Left cardiac atrium (tissue), 4 donors: ENCODE measurements at regions not wholly inside any gene's neighbourhood (a gene's known extent, or its start where the extent isn't known, plus 50 kb on each side); places are given as distances from the start of the nearest gene placed in this dataset.
"Not testable (repeated sequence)": the region's sequence is repeated elsewhere in the genome, so short reads cannot be mapped to it uniquely, and the experiment has no call there.

Experiments
- ATAC-seq, 2 donors: fragments of 200-7000 bp; cut with Tn5 transposase; one replicate each; pipeline ENCODE4 v1.9.1; 2020; ENCODE audit warnings: mild to moderate bottlenecking in 2 of 2, moderate library complexity in 2 of 2
- DNase-seq: peaks from one replicate; pipeline ENCODE4 v3.0.0-alpha.2; 2020
- intact Hi-C, 2 donors: fragments of 100-400 bp; cut with DNase I; formaldehyde crosslinking; loops; one replicate each; pipeline versions ENCODE4 v1.14.1 to v1.15.1; 2022 to 2023
- donor health status: DM: no; HTN: yes; CAD: no.
- donor health status: DM: no; HTN: yes; CAD: no; lungs with severe emphysema.
- donor health status: DM: yes; HTN: yes; CAD: no.
- donor health status: Dilated cardiomyopathy.

DNA sequence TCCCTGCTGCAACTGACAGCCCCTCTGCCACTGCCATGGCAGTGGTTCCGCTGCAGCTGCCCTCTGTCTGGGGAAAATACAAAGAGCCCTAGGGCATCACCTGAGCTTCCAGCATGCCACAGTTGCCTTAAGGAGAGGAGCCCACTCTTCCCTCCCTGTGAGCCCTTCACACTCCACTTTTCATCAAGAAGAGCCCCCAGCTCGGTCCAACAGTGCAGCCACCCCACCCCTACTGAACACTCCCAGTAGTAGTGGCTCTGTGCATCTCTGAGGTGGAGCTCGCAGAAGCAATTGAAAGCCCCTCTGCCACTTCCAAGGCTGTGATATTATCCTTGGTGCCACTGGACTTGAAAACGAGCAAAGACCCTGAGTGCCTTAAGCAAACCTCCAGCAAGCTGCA, 696.8 kb upstream of the COX7C start:
- DNase-seq = no peak
- intact Hi-C loops = no loop called here
- no peak for ATAC-seq

DNA sequence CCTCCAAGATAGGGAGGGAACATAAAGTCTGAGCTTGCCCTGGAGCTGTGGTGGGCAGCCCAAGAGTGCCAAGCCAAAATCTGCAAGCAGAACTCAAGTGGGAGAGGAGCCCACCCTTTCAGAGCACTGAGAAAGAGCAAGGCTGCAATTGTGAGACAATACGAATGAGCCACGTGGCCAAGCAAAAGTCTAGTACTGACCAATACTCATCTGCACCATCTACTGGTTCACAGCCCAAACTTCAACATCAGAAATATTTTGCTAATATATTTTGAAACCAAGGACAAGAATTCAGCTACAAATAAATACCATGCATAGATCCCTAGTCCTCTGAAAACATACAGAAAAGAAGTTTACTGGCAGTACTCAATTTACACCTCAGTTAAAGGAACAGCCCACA, 696.2 kb upstream of the COX7C start:
- ATAC-seq = no peak
- no peak for DNase-seq
- intact Hi-C loops = no loop called here

DNA sequence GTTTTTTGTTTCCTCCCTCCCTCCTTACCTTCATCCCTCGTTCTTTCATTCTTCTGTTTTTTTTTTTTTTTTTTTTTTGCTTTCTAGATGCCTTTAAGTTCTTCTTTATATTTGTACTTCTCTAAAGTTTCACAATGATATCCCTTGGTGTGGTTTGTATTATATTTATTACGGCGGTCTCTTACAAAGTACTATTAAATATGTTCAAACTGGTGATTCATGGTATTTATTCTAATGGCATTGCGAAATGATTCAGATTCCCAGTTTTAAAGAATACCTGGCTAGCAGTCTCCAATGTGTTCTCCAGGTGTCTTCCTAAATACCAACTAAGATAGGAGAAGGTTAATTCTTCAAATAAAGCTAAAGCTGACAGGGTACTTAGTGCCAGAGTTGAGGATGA, 690.1 kb upstream of the COX7C start:
- no peak for ATAC-seq
- intact Hi-C loops = no loop called here
- DNase-seq = no peak

DNA sequence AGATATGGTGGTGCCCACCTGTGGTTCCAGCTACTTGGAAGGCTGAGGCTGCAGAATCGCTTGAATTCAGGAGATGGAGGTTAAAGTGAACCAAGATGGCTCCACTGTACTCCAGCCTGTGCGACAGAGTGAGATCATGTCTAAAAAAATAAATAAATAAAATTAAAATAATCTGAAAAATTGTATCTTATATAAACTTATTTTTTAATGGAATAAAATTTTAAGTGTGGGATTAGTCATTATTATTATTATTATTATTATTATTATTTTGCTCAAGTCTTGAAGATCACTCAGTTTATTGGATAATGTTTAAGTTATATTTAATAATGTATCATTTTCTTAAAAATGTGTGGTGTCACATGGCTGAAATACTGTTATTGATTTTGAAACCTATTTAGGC, 688.0 kb upstream of the COX7C start:
- intact Hi-C loops = no loop called here
- DNase-seq (no peak), ATAC-seq (no peak)

DNA sequence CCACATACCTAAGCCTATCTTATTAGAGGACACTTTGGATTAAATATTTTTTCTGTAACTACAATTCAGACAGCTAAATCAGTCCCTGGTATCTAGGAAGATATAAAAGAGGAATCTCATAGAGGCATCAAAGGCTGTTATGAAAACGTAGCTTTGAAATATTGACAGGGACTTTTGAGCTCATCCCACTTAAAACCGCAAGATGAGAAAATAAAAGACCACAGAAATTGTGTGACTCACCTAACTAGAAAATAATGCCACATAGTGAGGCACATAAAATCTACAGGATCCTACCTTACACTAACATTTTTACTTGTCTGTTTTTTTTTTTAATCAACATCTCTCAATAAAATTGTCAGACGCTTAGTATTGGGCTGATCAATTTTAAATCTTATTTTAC, 686.5 kb upstream of the COX7C start:
- DNase-seq (no peak), ATAC-seq (no peak)
- intact Hi-C loops = no loop called here

DNA sequence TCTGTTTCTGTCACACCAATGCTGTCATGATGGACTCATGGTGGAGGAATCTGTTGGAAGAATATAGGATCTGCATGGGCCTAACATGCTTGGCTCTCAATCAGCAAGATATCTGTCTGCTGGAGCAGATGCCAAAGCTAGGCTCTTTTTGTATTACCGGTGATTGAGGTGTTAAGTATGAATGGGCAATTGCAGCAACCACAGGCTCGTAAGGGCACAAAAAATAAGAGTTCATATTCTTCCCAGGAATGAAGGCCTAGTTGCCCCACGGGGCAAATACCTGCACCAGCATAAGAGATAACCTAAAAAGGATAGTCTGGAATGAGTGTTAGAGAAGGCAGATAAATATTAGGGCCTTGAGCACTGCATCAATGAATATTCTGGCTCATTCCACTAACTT, 679.5 kb upstream of the COX7C start:
- DNase-seq = no peak
- no peak for ATAC-seq
- intact Hi-C loops = no loop called here

DNA sequence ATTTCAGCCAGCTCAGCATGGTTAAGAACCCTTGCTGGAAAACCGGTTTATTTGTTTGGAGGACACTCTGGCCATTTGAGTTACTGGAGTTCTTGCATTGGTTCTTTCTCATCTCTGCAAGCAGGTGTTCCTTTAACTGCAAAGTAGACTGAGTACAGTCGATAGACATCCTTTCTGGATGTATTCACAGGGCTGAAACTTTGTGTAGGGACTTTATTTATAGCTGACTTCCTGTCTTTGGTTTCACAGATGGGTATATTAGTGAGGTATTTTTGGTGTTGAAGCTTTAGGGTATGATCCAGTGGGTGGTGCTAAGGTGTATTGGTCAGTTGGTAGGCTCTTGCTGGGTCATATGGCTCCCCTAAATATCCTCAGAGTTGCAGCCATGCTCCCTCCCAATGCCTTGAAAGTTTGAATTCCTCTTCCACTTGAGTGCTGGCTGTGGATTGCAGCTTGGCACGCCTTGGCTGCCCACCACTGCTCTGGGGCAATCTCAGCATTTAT, 666.0 kb upstream of the COX7C start:
- DNase-seq = no peak
- intact Hi-C loops = no loop called here
- no peak for ATAC-seq

DNA sequence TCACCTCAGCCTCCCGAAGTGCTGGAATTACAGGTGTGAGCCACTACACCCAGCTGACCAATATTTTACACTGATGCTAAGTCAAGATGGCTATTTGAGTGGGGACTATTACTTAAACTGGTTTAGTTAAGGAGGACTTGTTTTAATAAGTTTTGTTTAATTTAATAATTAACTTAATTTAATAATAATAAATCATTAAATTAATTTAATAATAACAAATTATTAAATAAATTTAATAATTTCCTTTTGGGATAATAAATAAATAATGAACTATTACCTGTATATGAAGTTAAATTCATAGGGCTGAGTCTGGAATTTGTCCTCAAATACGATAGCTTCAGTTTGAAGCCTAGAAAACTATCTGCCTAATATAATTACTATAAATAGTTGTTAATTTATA, 665.1 kb upstream of the COX7C start:
- ATAC-seq (no peak), DNase-seq (no peak)
- intact Hi-C loops = no loop called here

DNA sequence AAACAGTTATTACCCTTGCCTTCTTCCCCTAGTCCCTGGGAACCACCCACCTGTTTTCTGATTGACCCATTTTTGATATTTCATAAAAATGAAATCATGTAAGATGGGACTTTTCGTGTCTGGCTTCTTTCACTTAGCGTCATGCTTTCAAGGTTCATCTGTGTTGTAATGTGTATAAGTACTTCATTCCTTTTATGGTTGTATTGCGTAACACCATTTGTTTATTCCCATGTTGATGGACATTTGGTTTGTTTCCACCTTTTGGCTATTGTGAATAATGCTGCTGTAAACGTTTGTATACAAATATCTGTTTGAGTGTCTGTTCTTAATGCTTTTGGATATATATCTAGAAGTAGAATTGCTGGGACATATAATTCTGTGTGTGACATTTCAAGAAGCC, 650.1 kb upstream of the COX7C start:
- ATAC-seq (no peak), DNase-seq (no peak)
- intact Hi-C loops = no loop called here

DNA sequence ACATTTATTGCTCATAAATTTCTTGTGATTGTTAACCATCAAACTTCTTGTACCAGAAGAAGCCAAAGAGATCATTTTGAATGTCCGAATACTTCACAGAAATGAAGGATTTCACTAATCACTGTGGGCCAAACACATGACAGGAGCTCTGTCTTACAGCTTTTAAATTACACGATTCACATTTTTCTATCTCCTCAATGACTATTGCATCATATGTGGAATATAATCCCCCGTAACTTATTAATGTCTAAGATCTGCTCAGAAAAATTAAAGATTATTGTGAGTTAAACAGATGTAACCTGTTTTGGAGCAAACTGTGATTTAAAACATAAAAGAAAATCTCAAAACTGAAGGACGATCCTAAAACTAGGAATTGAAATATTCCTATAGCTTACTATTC, 645.2 kb upstream of the COX7C start:
- no peak for ATAC-seq
- DNase-seq = no peak
- intact Hi-C loops = no loop called here

DNA sequence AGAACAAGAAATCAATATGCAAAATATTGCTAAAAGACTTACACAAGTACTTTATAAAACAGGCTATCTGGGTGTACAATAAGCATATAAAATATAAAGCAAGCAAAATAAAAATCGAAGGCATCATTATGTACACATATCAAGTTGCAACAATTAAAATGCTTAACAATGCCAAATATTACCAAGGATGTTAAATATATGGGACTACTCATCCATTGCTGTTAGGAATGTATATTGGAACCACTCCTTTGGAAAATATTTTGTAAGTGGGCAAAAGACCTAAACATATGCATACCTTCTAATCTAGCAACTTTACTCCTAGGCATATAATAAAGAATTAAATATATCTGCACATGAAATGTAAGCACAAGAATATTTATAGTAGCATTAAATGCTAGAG, 632.6 kb upstream of the COX7C start:
- ATAC-seq (no peak), DNase-seq (no peak)
- intact Hi-C loops = no loop called here

DNA sequence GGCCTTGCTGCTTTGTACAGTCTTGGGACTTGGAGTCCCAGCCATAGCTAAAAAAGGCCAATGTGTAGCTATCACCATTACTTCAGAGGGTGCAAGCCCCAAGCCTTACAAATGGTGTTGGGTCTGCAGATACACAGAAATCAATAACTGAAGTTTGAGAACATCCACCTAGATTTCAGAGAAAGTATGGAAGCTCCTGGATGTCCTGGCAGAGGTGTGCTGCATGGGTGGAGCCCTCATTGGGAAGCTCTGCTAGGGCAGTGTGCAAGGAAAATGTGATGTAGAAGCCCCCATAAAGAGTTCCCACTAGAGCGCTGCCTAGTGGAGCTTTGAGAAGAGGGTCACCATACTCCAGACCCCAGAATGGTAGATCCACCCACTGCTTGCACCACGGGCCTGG, 626.7 kb upstream of the COX7C start:
- DNase-seq (no peak), ATAC-seq (no peak)
- intact Hi-C loops = no loop called here

DNA sequence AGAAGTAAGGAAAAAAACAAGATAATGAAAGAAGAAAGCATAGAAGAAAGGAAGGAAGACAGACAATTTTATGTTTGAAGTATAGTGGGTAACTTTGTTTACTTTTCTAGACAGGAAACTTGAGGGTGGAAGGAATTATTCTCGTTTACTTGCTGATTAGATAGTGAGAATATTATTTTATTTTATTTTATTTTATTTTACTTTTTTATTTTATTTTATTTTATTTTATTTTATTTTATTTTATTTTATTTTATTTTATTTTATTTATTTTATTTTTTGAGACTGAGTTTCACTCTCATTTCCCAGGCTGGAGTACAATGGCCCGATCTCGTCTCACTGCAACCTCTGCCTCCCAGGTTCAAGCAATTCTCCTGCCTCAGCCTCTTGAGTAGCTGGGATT, 623.1 kb upstream of the COX7C start:
- ATAC-seq, intact Hi-C loops, DNase-seq: not testable (repeated sequence)

DNA sequence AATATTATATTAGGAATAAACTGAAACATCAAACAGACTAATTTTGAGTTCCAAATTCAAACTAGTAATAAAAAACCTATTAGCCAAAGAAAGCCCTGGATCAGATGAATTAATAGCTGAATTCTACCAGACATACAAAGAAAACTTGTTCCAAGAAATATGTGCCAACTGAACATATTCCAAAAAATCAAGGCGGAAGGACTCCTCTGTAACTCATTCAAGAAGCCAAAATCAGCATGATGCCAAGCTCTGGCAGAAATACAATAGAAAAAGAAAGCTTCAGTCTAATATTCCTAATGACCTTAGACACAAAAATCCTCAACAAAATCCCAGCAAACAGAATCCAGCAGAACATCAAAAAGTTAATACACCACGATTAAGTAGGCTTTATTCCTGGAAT, 619.1 kb upstream of the COX7C start:
- intact Hi-C loops = no loop called here
- DNase-seq (no peak), ATAC-seq (no peak)

DNA sequence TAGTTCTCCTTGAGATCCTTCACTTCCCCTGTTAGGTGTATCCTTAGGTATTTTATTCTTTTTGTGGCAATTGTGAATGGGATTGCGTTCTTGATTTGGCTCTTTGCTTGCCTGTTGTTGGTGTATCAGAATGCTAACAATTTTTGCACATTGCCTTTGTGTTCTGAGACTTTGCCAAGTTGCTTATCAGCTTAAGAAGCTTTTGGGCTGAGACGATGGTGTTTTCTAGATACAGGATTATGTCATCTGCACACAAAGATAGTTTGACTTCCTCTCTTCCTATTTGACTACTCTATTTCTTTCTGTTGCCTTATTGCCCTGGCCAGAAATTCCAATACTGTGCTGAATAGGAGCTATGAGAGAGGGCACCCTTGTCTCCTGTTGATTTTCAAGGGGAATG, 609.4 kb upstream of the COX7C start:
- intact Hi-C loops = no loop called here
- ATAC-seq = no peak

DNA sequence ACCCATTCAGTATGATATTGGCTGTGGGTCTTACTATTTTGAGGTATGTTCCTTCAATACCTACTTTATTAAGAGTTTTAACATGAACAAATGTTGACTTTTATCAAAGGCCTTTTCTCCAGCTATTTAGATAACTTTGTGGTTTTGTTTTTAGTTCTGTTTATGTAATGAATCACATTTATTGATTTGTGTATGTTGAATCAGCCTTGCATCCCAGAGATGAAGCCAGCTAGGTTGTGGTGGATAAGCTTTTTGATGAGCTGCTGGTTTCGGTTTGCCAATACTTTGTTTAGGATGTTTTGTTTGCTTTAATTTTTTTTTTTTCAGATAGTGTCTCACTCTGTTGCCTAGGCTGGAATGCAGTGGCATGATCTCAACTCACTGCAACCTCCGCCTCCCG, 609.0 kb upstream of the COX7C start:
- intact Hi-C loops = no loop called here
- DNase-seq = no peak

More for the DNA sequence above, 609.4 kb upstream of the COX7C start:
- no peak for DNase-seq

DNA sequence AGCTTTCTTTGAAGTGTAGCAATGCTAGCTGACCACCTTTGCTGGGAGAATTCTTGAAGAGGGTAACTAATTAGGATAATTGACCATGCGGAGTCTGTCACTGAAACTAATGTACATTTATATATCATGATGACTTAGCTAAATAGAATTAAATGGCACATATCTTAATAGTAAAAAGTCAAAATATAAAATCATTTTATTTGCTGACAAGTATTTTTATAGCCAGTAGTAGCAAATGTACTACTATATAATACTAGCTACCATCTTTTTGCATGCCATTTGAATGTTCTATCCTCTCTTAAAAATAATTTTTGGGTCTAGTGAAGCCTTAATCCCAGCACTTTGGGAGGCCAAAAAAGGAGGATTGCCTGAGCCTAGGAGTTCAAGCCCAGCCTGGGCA, 605.8 kb upstream of the COX7C start:
- no peak for ATAC-seq
- intact Hi-C loops = no loop called here
- no peak for DNase-seq

More for the DNA sequence above, 609.0 kb upstream of the COX7C start:
- ATAC-seq = no peak

DNA sequence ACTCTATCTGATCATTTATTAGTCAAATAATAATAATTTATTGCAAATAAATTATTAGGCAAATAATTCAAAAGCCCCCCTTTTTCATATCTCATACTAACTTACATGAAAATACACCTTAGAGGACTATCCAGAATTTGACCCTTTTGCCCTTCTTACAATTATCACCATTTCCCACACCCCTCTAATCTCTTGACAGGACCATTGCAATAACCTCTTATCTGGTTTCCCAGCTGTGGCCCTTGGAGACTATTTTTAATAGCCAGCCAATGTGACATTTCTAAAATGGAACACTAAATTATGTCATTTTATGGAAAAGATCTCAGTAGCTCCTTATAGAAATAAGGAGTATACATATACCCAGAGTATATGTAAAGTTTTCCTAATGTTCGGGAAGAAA, 588.4 kb upstream of the COX7C start:
- intact Hi-C loops = no loop called here
- DNase-seq = no peak
- ATAC-seq = no peak

DNA sequence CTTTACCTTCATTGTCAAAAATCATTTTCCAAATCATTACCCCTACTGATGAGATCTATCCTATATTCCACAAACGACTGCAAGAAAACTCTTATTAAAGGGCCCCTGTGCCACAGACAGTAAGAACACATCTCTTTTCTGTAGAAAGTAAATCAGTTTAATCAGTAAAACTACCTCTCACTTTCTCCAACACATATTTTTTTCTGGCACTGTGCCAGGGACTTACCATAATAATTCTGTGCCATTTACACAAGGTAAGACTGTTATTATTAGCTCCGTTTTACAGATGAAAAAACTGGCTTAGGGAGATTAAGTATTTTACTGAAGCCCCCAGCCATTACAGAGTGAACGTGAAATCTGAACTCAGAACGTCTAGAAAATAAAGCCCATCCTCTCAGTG, 587.0 kb upstream of the COX7C start:
- intact Hi-C loops = no loop called here
- no peak for ATAC-seq
- no peak for DNase-seq

DNA sequence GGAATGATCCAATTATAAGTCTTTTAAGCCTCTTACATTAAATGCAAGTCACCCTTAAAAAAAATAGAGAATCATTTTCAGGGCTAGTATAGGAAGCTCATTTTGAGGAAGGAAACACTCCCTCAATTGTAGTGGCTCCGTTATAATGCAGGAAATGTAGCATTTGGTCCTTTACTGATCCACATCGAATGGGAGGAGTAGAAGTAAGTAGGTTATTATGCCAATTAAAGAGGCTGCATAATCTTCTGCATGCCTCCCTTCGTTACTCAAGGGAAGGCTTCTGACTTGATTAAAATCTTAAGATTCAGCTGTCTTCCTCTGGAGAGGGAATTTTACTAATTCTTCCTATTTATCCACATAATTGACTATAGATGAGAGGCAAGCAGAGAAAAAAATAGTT, 579.2 kb upstream of the COX7C start:
- intact Hi-C loops = no loop called here

DNA sequence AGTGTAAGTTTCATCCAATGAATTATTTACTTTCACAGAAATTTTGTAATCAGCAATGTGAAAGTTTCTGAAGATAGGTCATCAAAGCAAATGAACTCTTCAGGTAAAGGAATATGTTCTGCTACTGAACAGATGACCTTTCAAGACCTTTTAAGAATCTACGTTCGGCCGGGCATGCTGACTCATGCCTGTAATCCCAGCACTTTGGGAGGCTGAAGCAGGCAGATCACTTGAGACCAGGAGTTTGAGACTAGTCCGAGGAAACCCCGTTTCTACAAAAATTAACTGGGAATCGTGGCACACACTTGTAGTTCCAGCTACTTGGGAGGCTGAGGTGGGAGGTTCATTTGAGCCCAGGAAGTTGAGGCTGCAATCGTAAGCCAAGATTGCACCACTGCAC, 578.4 kb upstream of the COX7C start:
- intact Hi-C loops = no loop called here
- no peak for ATAC-seq
- DNase-seq = no peak

More for the DNA sequence above, 579.2 kb upstream of the COX7C start:
- DNase-seq (no peak), ATAC-seq (no peak)

DNA sequence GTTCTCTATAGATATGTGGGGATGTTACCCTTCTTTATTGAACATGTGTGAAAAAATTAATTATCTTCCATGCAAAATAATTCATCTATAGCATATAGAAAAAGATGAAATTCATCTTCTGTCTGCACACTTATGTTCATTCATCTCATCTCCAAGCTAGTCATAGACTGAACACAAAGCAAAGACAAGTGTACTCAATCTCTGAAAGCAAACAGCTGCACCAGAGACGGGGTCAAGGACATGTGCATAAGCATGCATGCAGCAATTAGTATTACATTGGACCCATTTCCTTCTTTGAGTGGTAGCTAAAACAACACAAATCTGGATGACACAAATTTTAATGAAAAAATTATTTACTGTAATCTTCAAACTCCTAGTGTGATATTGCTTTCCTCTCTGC, 547.0 kb upstream of the COX7C start:
- intact Hi-C loops = no loop called here
- ATAC-seq = no peak
- DNase-seq = no peak
